NB4 (cell line): ENCODE measurements at regions not wholly inside any gene's neighbourhood (a gene's known extent, or its start where the extent isn't known, plus 50 kb on each side); places are given as distances from the start of the nearest gene placed in this dataset.
"Not testable (repeated sequence)": the region's sequence is repeated elsewhere in the genome, so short reads cannot be mapped to it uniquely, and the experiment has no call there.

ENCODE experiments used
- DNase-seq: peaks from one replicate; pipeline ENCODE4 v3.0.0; 2010; ENCODE audit warnings: low read depth
- H3K4me3 ChIP-seq: one replicate; pipeline ENCODE4 v1.5.1; 2011; ENCODE audit warnings: mild to moderate bottlenecking, low read depth, low read length, moderate library complexity
- MYC ChIP-seq: IDR thresholded peaks from 2 replicates; pipeline ENCODE4 v1.6.1; 2011; ENCODE audit warnings: low read depth, low read length
- POLR2A ChIP-seq: IDR thresholded peaks from 2 replicates; pipeline ENCODE4 v1.6.1; 2011; ENCODE audit warnings: mild to moderate bottlenecking; ENCODE audit not compliant: insufficient read length; ENCODE audit errors: extremely low read depth
- TF ChIP-seq, protein P1 (sequence below): IDR thresholded peaks from one replicate; pipeline ENCODE4 v1.5.1; 2012; ENCODE audit warnings: low read depth, low read length
- TF ChIP-seq, protein P2 (sequence below): IDR thresholded peaks from 2 replicates; pipeline ENCODE4 v1.6.1; 2011; ENCODE audit warnings: low read depth, low read length

DNA sequence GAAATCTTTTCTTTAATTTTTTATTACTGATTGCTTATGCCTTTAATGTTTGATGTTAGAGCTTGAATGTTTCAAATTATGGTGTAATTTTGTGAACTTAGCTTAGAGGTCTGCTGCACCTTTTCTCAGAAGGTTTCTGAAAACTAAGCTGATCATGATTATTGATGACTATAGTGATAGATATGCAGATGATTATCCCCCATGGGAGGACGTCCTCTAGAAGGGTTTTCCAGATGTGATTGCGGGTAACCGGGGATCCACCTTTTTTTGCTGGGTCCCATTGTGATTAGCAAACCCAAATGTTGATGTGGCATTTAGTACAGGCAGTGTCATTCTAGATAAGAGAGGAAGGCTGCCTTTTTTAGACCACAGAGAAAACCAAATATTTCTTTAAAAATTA, 272.9 kb downstream of the FBXO8 start:
- H3K4me3 ChIP-seq: no peak overlapping the region
- no peak for TF ChIP-seq MYC
- no peak for TF ChIP-seq POLR2A
- TF ChIP-seq, protein P1, sequence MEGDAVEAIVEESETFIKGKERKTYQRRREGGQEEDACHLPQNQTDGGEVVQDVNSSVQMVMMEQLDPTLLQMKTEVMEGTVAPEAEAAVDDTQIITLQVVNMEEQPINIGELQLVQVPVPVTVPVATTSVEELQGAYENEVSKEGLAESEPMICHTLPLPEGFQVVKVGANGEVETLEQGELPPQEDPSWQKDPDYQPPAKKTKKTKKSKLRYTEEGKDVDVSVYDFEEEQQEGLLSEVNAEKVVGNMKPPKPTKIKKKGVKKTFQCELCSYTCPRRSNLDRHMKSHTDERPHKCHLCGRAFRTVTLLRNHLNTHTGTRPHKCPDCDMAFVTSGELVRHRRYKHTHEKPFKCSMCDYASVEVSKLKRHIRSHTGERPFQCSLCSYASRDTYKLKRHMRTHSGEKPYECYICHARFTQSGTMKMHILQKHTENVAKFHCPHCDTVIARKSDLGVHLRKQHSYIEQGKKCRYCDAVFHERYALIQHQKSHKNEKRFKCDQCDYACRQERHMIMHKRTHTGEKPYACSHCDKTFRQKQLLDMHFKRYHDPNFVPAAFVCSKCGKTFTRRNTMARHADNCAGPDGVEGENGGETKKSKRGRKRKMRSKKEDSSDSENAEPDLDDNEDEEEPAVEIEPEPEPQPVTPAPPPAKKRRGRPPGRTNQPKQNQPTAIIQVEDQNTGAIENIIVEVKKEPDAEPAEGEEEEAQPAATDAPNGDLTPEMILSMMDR: no peak
- TF ChIP-seq, protein P2, sequence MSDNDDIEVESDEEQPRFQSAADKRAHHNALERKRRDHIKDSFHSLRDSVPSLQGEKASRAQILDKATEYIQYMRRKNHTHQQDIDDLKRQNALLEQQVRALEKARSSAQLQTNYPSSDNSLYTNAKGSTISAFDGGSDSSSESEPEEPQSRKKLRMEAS: no peak
- DNase-seq: no peak

DNA sequence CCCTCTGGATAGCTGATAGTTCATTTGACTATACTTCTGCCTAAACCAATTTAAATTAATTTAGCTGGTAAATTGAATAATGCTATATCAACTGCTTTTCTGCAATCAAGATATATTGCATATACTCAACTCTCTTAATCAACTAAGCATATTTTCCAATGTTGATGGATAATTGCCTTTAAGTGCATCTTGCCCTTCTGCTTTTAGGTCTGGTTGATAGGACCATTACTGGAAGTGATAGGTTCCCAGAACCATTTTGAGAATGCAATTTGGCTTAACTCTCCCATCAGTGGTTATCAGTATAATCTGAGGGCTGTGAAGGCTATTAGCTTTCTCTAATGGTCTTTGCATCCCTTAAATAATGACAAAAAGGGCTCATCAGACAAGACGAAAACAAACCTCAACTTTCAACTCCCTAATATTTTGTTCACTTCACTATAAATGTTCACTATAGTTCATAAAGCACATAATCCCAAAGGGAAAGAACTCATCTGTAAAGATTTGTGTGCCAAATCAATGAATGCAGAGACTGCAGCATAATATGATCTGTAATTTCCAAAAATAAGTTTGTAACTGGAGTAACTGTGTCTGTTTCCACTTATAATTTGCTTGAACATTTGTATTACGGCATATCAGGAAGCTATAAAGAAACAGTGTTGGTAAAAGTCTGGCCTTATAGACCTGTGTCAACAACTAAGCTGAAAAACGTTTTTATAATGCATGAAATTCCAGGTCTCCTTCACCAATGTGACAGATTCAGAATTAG, 273.6 kb downstream of the FBXO8 start:
- no peak for DNase-seq
- TF ChIP-seq POLR2A (no peak), MYC (no peak)
- TF ChIP-seq, protein P2: no peak
- TF ChIP-seq, protein P1: no peak
- no peak overlapping the region for H3K4me3 ChIP-seq

DNA sequence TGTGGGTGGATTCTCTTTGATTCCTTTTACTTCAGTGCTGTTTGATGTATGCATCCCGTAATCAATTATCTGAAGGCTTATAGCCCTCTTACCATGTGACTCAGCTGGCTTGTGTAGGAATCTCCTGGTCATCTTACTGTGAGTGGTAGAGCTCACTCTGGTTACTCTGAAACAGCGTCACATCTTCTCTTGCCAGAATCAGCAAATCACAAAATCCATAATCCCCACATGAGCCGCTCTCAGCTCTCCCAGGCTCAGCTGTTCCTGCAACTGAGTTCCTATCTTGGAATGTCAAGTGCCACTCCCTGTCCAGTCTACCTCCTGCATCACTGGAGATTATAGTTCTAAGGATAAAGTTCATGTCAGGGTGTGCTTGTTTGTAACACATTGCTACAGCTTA, 278.0 kb downstream of the FBXO8 start:
- DNase-seq: no peak
- TF ChIP-seq, protein P1: no peak
- TF ChIP-seq POLR2A: no peak
- TF ChIP-seq, protein P2: no peak

DNA sequence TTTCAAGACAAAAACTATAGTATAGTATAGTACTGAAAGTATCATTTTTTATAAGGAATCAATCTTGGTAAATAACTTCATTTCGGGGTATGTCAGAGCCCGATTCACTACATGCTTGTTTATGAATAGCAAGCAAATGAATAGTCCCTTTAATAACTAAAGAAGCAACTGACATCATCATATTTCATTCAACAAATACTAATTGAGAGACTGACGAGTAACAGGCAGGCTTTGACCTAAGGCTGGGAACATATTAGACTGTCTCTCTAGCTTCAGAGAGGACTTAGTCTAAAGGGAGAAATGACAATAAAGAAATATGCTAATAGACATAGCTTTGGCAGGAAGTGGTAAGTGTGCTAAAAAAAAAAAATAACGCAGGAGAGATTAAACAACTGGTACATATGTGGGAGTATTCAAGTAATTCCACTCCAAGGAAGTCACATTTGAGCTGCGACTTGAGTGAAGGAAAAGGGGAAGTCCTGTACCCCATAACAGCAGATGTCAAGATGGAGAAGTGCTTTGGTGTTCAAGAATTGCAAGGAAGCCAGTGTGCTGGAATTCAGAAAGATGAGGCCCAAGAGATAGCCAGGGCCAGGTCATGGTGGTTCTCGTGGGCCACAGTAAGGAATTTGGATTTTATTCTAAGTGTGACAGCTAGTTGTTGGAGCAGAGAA, 284.9 kb downstream of the FBXO8 start:
- DNase-seq: peak; percentile 76

More for the DNA sequence above, 278.0 kb downstream of the FBXO8 start:
- H3K4me3 ChIP-seq: no peak overlapping the region

DNA sequence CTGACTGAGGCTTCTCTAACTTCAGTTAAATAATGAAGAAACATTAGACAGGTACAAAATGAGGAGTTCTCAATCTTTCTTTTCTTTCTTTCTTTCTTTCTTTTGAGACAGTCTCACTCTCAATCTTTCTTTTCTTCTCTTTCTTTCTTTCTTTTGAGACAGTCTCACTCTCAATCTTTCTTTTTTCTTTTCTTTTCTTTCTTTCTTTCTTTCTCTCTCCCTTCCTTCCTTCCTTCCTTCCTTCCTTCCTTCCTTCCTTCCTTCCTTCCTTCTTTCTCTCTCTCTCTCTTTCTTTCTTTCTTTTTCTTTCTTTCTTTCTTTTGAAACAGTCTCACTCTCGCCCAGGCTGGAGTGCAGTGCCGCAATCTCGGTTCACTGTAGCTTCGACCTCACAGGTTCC, 287.7 kb downstream of the FBXO8 start:
- not testable (repeated sequence) for H3K4me3 ChIP-seq, DNase-seq

More for the DNA sequence above, 284.9 kb downstream of the FBXO8 start:
- TF ChIP-seq, protein P2: no peak
- TF ChIP-seq POLR2A (no peak), MYC (no peak)
- TF ChIP-seq, protein P1: no peak
- H3K4me3 ChIP-seq: no peak overlapping the region

DNA sequence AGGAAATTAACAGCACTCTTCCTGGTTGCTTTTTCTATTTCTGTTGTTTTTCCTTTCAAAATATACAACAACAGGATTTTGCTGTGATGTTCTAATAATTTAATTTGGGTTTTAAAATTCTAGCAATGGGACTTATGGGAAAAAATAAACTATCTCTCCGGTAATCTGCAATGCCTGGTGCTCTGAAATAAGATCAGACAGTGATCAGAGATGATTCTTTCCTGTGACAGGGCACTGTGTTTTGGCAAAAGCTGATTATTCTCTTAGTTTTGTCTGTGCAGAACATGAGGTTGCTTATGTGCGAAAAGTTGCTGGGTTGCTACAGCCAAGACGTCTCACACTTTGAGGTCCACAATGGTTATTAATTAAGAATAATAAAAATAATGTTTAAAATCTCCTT, 291.7 kb downstream of the FBXO8 start:
- no peak for DNase-seq
- TF ChIP-seq MYC (no peak), POLR2A (no peak)
- TF ChIP-seq, protein P2: no peak
- TF ChIP-seq, protein P1: no peak
- H3K4me3 ChIP-seq: no peak overlapping the region
